Muscle layer of duodenum (tissue), 2 donors: ENCODE measurements at regions not wholly inside any gene's neighbourhood (a gene's known extent, or its start where the extent isn't known, plus 50 kb on each side); places are given as distances from the start of the nearest gene placed in this dataset.

ENCODE experiments used
- H3K27ac ChIP-seq: one replicate; pipeline ENCODE4 v1.7.0; 2013; ENCODE audit warnings: mild to moderate bottlenecking, low read length
- H3K27me3 ChIP-seq: one replicate; pipeline ENCODE4 v1.7.0; 2013; ENCODE audit warnings: low read depth, mild to moderate bottlenecking, control low read depth, low read length
- H3K36me3 ChIP-seq, 2 donors: one replicate each; pipeline ENCODE4 v1.7.0; 2013; ENCODE audit warnings: low read length in 2 of 2, control low read depth in 1 of 2, mild to moderate bottlenecking in 1 of 2; ENCODE audit not compliant: insufficient read depth in 2 of 2, control insufficient read depth in 1 of 2
- H3K4me1 ChIP-seq, 2 donors: one replicate each; pipeline ENCODE4 v1.7.0; 2013; ENCODE audit warnings: low read length in 2 of 2, mild to moderate bottlenecking in 2 of 2, control low read depth in 1 of 2, moderate library complexity in 1 of 2; ENCODE audit not compliant: insufficient read depth in 2 of 2, control insufficient read depth in 1 of 2
- H3K4me3 ChIP-seq, 2 donors: one replicate each; pipeline ENCODE4 v1.7.0; 2013; ENCODE audit warnings: low read length in 2 of 2, low read depth in 1 of 2, mild to moderate bottlenecking in 1 of 2
- H3K9me3 ChIP-seq, 2 donors: one replicate each; pipeline ENCODE4 v1.7.0; 2013; ENCODE audit warnings: low read length in 2 of 2, control low read depth in 1 of 2, mild to moderate bottlenecking in 1 of 2; ENCODE audit not compliant: control insufficient read depth in 1 of 2
- donor health status: healthy.

GRCh38 chr15:29611057-29611456 lies 211.2 kb downstream of the TJP1 start:
- Histone ChIP-seq H3K36me3 (no peaks in the 10 kb centered on the region), H3K27me3 (no peaks in the 10 kb centered on the region), H3K4me3 (no peak overlapping the region), H3K9me3 (no peaks in the 10 kb centered on the region), H3K27ac (no peak overlapping the region), H3K4me1 (no peaks in the 10 kb centered on the region)

GRCh38 chr15:29601811-29602210 lies 220.5 kb downstream of the TJP1 start:
- H3K36me3 ChIP-seq = no peaks in the 10 kb centered on the region
- H3K9me3 ChIP-seq = no peaks in the 10 kb centered on the region
- no peaks in the 10 kb centered on the region for H3K27me3 ChIP-seq
- H3K4me3 ChIP-seq = no peak overlapping the region
- no peaks in the 10 kb centered on the region for H3K4me1 ChIP-seq
- H3K27ac ChIP-seq = no peak overlapping the region

GRCh38 chr15:29600262-29600661 lies 222.0 kb downstream of the TJP1 start:
- H3K27me3 ChIP-seq = no peaks in the 10 kb centered on the region
- no peaks in the 10 kb centered on the region for H3K4me1 ChIP-seq
- H3K36me3 ChIP-seq = no peaks in the 10 kb centered on the region
- H3K9me3 ChIP-seq = no peaks in the 10 kb centered on the region
- no peak overlapping the region for H3K4me3 ChIP-seq
- H3K27ac ChIP-seq = no peak overlapping the region

- H3K36me3 ChIP-seq = no peaks in the 10 kb centered on the region
- no peak overlapping the region for H3K27ac ChIP-seq
- no peaks in the 10 kb centered on the region for H3K4me1 ChIP-seq
- no peaks in the 10 kb centered on the region for H3K9me3 ChIP-seq
- H3K27me3 ChIP-seq = no peaks in the 10 kb centered on the region
- H3K4me3 ChIP-seq = no peak overlapping the region
These were observed 226.0 kb downstream of the TJP1 start for GRCh38 chr15:29596266-29596665.

GRCh38 chr15:29593629-29594028 lies 228.6 kb downstream of the TJP1 start:
- no peaks in the 10 kb centered on the region for H3K9me3 ChIP-seq
- no peaks in the 10 kb centered on the region for H3K4me1 ChIP-seq
- H3K27me3 ChIP-seq = no peaks in the 10 kb centered on the region
- no peaks in the 10 kb centered on the region for H3K36me3 ChIP-seq
- no peak overlapping the region for H3K4me3 ChIP-seq
- no peak overlapping the region for H3K27ac ChIP-seq

- no peak overlapping the region for H3K27ac ChIP-seq
- no peak overlapping the region for H3K4me3 ChIP-seq
- H3K9me3 ChIP-seq = no peaks in the 10 kb centered on the region
- H3K27me3 ChIP-seq = no peaks in the 10 kb centered on the region
- H3K36me3 ChIP-seq = no peaks in the 10 kb centered on the region
- no peaks in the 10 kb centered on the region for H3K4me1 ChIP-seq
These were observed 229.2 kb downstream of the TJP1 start for GRCh38 chr15:29593111-29593510.

- Histone ChIP-seq H3K27me3 (no peaks in the 10 kb centered on the region), H3K9me3 (no peaks in the 10 kb centered on the region), H3K27ac (no peak overlapping the region), H3K36me3 (no peaks in the 10 kb centered on the region), H3K4me3 (no peak overlapping the region), H3K4me1 (no peaks in the 10 kb centered on the region)
These were observed 231.6 kb downstream of the TJP1 start for GRCh38 chr15:29590701-29591100.

GRCh38 chr15:29589975-29590374 lies 232.3 kb downstream of the TJP1 start:
- no peaks in the 10 kb centered on the region for H3K9me3 ChIP-seq
- no peaks in the 10 kb centered on the region for H3K4me1 ChIP-seq
- no peaks in the 10 kb centered on the region for H3K27me3 ChIP-seq
- no peak overlapping the region for H3K27ac ChIP-seq
- H3K36me3 ChIP-seq = no peaks in the 10 kb centered on the region
- H3K4me3 ChIP-seq = no peak overlapping the region

- Histone ChIP-seq H3K9me3 (no peaks in the 10 kb centered on the region), H3K4me1 (no peaks in the 10 kb centered on the region), H3K4me3 (no peak overlapping the region), H3K36me3 (no peaks in the 10 kb centered on the region), H3K27me3 (no peaks in the 10 kb centered on the region), H3K27ac (no peak overlapping the region)
These were observed 232.9 kb downstream of the TJP1 start for GRCh38 chr15:29589416-29589815.

GRCh38 chr15:29573197-29573838 lies 248.9 kb downstream of the TJP1 start:
- H3K4me1 ChIP-seq = peaks cover 0 to 11% of the 10 kb centered on the region in 2 donors
- no peak overlapping the region for H3K27ac ChIP-seq
- H3K4me3 ChIP-seq = no peak overlapping the region
- H3K36me3 ChIP-seq = no peaks in the 10 kb centered on the region
- peaks cover 11% of the 10 kb centered on the region for H3K27me3 ChIP-seq
- no peaks in the 10 kb centered on the region for H3K9me3 ChIP-seq

- peaks cover 0 to 11% of the 10 kb centered on the region in 2 donors for H3K4me1 ChIP-seq
- H3K36me3 ChIP-seq = no peaks in the 10 kb centered on the region
- H3K27me3 ChIP-seq = peaks cover 17% of the 10 kb centered on the region
- no peaks in the 10 kb centered on the region for H3K9me3 ChIP-seq
- peak overlapping the region in 1 of 2 donors; percentile 37 for H3K4me3 ChIP-seq
- no peak overlapping the region for H3K27ac ChIP-seq
These were observed 250.4 kb downstream of the TJP1 start for GRCh38 chr15:29571792-29572431.
